Parathyroid adenoma (tissue), 2 donors: ENCODE measurements at regions not wholly inside any gene's neighbourhood (a gene's known extent, or its start where the extent isn't known, plus 50 kb on each side); places are given as distances from the start of the nearest gene placed in this dataset.

Source experiments
- H2AFZ ChIP-seq: fragments of 300-600 bp; sonication (generic); one replicate; pipeline ENCODE4 v1.7.0; 2017; ENCODE audit warnings: antibody characterized with exemption, mild to moderate bottlenecking
- H3K27ac ChIP-seq: fragments of 300-600 bp; sonication (generic); one replicate; pipeline ENCODE4 v1.7.0; 2017
- H3K27me3 ChIP-seq: fragments of 300-600 bp; sonication (generic); one replicate; pipeline ENCODE4 v1.7.0; 2017; ENCODE audit warnings: low read length; ENCODE audit not compliant: control insufficient read depth, insufficient read depth
- H3K36me3 ChIP-seq: fragments of 300-600 bp; sonication (generic); one replicate; pipeline ENCODE4 v1.7.0; 2017; ENCODE audit warnings: low read length; ENCODE audit not compliant: control insufficient read depth, insufficient read depth
- H3K4me1 ChIP-seq: fragments of 300-600 bp; sonication (generic); one replicate; pipeline ENCODE4 v1.7.0; 2017; ENCODE audit warnings: control low read depth
- H3K4me2 ChIP-seq: fragments of 300-600 bp; sonication (generic); one replicate; pipeline ENCODE4 v1.7.0; 2017; ENCODE audit warnings: low read length
- H3K4me3 ChIP-seq: fragments of 300-600 bp; sonication (generic); one replicate; pipeline ENCODE4 v1.7.0; 2017; ENCODE audit warnings: low read depth, low read length
- H3K79me2 ChIP-seq: fragments of 300-600 bp; sonication (generic); one replicate; pipeline ENCODE4 v1.7.0; 2017; ENCODE audit warnings: control low read depth
- H3K9ac ChIP-seq: fragments of 300-600 bp; sonication (generic); one replicate; pipeline ENCODE4 v1.7.0; 2017; ENCODE audit warnings: mild to moderate bottlenecking
- H3K9me3 ChIP-seq: fragments of 300-600 bp; sonication (generic); one replicate; pipeline ENCODE4 v1.7.0; 2017; ENCODE audit warnings: low read length; ENCODE audit not compliant: control insufficient read depth
- TF ChIP-seq, protein P1 (sequence below): fragments of 300-600 bp; sonication (generic); IDR thresholded peaks from one replicate; pipeline ENCODE4 v1.7.0; 2017; ENCODE audit warnings: antibody characterized with exemption, mild to moderate bottlenecking
- donor health status: primary hyperparathyroidism.

- Histone ChIP-seq H3K9ac (no peak overlapping the region), H3K4me1 (no peaks in the 10 kb centered on the region), H3K4me2 (no peak overlapping the region), H3K79me2 (no peaks in the 10 kb centered on the region), H3K27ac (no peak overlapping the region), H3K27me3 (no peaks in the 10 kb centered on the region), H2AFZ (no peak overlapping the region), H3K4me3 (no peak overlapping the region), H3K9me3 (no peaks in the 10 kb centered on the region), H3K36me3 (no peaks in the 10 kb centered on the region)
- TF ChIP-seq, protein P1, sequence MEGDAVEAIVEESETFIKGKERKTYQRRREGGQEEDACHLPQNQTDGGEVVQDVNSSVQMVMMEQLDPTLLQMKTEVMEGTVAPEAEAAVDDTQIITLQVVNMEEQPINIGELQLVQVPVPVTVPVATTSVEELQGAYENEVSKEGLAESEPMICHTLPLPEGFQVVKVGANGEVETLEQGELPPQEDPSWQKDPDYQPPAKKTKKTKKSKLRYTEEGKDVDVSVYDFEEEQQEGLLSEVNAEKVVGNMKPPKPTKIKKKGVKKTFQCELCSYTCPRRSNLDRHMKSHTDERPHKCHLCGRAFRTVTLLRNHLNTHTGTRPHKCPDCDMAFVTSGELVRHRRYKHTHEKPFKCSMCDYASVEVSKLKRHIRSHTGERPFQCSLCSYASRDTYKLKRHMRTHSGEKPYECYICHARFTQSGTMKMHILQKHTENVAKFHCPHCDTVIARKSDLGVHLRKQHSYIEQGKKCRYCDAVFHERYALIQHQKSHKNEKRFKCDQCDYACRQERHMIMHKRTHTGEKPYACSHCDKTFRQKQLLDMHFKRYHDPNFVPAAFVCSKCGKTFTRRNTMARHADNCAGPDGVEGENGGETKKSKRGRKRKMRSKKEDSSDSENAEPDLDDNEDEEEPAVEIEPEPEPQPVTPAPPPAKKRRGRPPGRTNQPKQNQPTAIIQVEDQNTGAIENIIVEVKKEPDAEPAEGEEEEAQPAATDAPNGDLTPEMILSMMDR = no peak
Measured at GRCh38 chr17:71681427-71682173, 439.2 kb upstream of the SOX9 start.

DNA sequence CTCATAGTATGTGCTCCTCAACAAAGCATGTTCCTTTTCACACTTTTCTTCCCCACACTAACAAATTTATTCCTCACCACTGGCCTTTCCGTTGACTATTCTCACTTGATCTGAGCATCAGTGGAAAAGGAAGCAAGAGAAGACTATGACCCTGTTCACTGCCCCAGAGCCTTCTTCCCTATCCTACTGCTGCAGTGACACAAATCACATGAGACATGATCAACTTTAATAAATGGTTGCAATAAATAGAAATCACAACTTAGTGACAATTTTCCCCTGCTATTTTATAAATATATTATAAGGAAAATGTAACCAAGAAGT, 438.7 kb upstream of the SOX9 start:
- H3K27me3 ChIP-seq = no peaks in the 10 kb centered on the region
- no peak overlapping the region for H2AFZ ChIP-seq
- no peaks in the 10 kb centered on the region for H3K9me3 ChIP-seq
- H3K4me3 ChIP-seq = no peak overlapping the region
- TF ChIP-seq, protein P1 = no peak
- no peak overlapping the region for H3K9ac ChIP-seq
- no peaks in the 10 kb centered on the region for H3K36me3 ChIP-seq
- no peak overlapping the region for H3K27ac ChIP-seq
- H3K4me2 ChIP-seq = no peak overlapping the region
- no peaks in the 10 kb centered on the region for H3K79me2 ChIP-seq
- no peaks in the 10 kb centered on the region for H3K4me1 ChIP-seq

GRCh38 chr17:71689782-71690181, 431.0 kb upstream of the SOX9 start:
- Histone ChIP-seq H3K9me3 (no peaks in the 10 kb centered on the region), H3K9ac (no peak overlapping the region), H3K27ac (no peak overlapping the region), H2AFZ (no peak overlapping the region), H3K27me3 (no peaks in the 10 kb centered on the region), H3K4me2 (no peak overlapping the region), H3K4me1 (no peaks in the 10 kb centered on the region), H3K36me3 (no peaks in the 10 kb centered on the region), H3K79me2 (no peaks in the 10 kb centered on the region), H3K4me3 (no peak overlapping the region)
- TF ChIP-seq, protein P1 = no peak

DNA sequence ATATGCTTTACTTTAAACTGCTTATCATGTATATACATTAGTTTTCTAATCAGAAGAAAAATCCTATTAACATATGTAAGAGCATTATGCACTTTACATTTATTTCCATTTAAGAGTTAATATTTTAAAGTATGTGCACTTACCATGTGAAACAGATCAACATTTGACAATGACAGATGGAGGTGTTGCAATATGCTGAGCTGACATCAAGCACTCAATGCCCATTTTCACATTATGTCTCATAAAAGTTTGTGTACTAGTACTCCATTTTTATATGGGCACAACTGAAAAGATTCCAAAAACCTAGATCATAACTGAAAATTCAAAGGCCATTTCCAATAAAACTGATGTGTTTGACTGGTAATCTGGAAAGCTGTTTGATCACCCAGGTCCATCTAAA, 420.9 kb upstream of the SOX9 start:
- H3K9ac ChIP-seq = no peak overlapping the region
- H3K4me3 ChIP-seq = no peak overlapping the region
- no peak overlapping the region for H3K27ac ChIP-seq
- no peaks in the 10 kb centered on the region for H3K36me3 ChIP-seq
- H3K9me3 ChIP-seq = no peaks in the 10 kb centered on the region
- no peaks in the 10 kb centered on the region for H3K27me3 ChIP-seq
- no peak overlapping the region for H2AFZ ChIP-seq
- no peaks in the 10 kb centered on the region for H3K79me2 ChIP-seq
- no peaks in the 10 kb centered on the region for H3K4me1 ChIP-seq
- TF ChIP-seq, protein P1 = no peak
- no peak overlapping the region for H3K4me2 ChIP-seq

- TF ChIP-seq, protein P1 = no peak
- H3K4me3 ChIP-seq = no peak overlapping the region
- no peak overlapping the region for H2AFZ ChIP-seq
- H3K4me1 ChIP-seq = no peaks in the 10 kb centered on the region
- no peaks in the 10 kb centered on the region for H3K9me3 ChIP-seq
- no peaks in the 10 kb centered on the region for H3K27me3 ChIP-seq
- no peak overlapping the region for H3K27ac ChIP-seq
- no peaks in the 10 kb centered on the region for H3K36me3 ChIP-seq
- no peak overlapping the region for H3K4me2 ChIP-seq
- no peak overlapping the region for H3K9ac ChIP-seq
- no peaks in the 10 kb centered on the region for H3K79me2 ChIP-seq
Measured at GRCh38 chr17:71703701-71704100, 417.1 kb upstream of the SOX9 start.
